ENCODE measurements at regions not wholly inside any gene's neighbourhood (a gene's known extent, or its start where the extent isn't known, plus 50 kb on each side); places are given as distances from the start of the nearest gene placed in this dataset.
A peak's percentile ranks its signal among the peaks of the same experiment; 100 is the strongest.
"Not testable (repeated sequence)": the region's sequence is repeated elsewhere in the genome, so short reads cannot be mapped to it uniquely, and the experiment has no call there.

- no peak for DNase-seq
Measured at GRCh38 chr3:154898443-154898842, 181.7 kb upstream of the MME start.

- no peak for DNase-seq
Measured at GRCh38 chr3:154893813-154894212, 186.3 kb upstream of the MME start.

GRCh38 chr3:154889227-154889634 is 190.9 kb upstream of the MME start:
- no peak for DNase-seq

- no peak for DNase-seq
Measured at GRCh38 chr3:154887869-154888268, 192.2 kb upstream of the MME start.

GRCh38 chr3:154886437-154886836 is 193.7 kb upstream of the MME start:
- peak; percentile 96 for DNase-seq

- DNase-seq = no peak
Measured at GRCh38 chr3:154885418-154885817, 194.7 kb upstream of the MME start.

- peak; percentile 9 for DNase-seq
Measured at GRCh38 chr3:154884952-154885351, 195.2 kb upstream of the MME start.

- no peak for DNase-seq
Measured at GRCh38 chr3:154875142-154875541, 205.0 kb upstream of the MME start.

GRCh38 chr3:154872696-154873095 is 207.4 kb upstream of the MME start:
- DNase-seq = no peak

- DNase-seq = no peak
Measured at GRCh38 chr3:154872074-154872473, 208.0 kb upstream of the MME start.

GRCh38 chr3:154864947-154865346 is 215.2 kb upstream of the MME start:
- no peak for DNase-seq

GRCh38 chr3:154862265-154862664 is 217.9 kb upstream of the MME start:
- DNase-seq = peak; percentile 16

- not testable (repeated sequence) for DNase-seq
Measured at GRCh38 chr3:154852998-154853397, 227.1 kb upstream of the MME start.

- DNase-seq = no peak
Measured at GRCh38 chr3:154852515-154852914, 227.6 kb upstream of the MME start.

- no peak for DNase-seq
Measured at GRCh38 chr3:154851644-154852043, 228.5 kb upstream of the MME start.

- no peak for DNase-seq
Measured at GRCh38 chr3:154850921-154851320, 229.2 kb upstream of the MME start.

GRCh38 chr3:154849408-154849807 is 230.7 kb upstream of the MME start:
- DNase-seq = no peak

- DNase-seq = no peak
Measured at GRCh38 chr3:154844863-154845262, 235.3 kb upstream of the MME start.

- DNase-seq = no peak
Measured at GRCh38 chr3:154843647-154844046, 236.5 kb upstream of the MME start.

GRCh38 chr3:154842536-154842935 is 237.6 kb upstream of the MME start:
- DNase-seq = no peak

GRCh38 chr3:154835639-154836038 is 244.5 kb upstream of the MME start:
- no peak for DNase-seq

GRCh38 chr3:154834831-154835230 is 245.3 kb upstream of the MME start:
- not testable (repeated sequence) for DNase-seq

GRCh38 chr3:154829929-154830328 is 250.2 kb upstream of the MME start:
- no peak for DNase-seq

GRCh38 chr3:154819491-154819890 is 260.6 kb upstream of the MME start:
- DNase-seq = no peak

- no peak for DNase-seq
Measured at GRCh38 chr3:154818676-154819255, 261.4 kb upstream of the MME start.

GRCh38 chr3:154810017-154810416 is 270.1 kb upstream of the MME start:
- not testable (repeated sequence) for DNase-seq
